NCI-H2171 (cell line): ENCODE measurements at regions not wholly inside any gene's neighbourhood (a gene's known extent, or its start where the extent isn't known, plus 50 kb on each side); places are given as distances from the start of the nearest gene placed in this dataset.

Experiments
- DNase-seq: peaks from one replicate; lab custom pipeline; 2025; lab: John Stamatoyannopoulos, UW

GRCh38 chr5:153130296-153130695, 360.2 kb upstream of the GRIA1 start:
- DNase-seq: no peak

GRCh38 chr5:153135411-153135810, 355.1 kb upstream of the GRIA1 start:
- no peak for DNase-seq

- DNase-seq: no peak
Measured at GRCh38 chr5:153136910-153137614, 353.4 kb upstream of the GRIA1 start.

GRCh38 chr5:153147891-153148623, 342.4 kb upstream of the GRIA1 start:
- DNase-seq: peak; percentile 68

- DNase-seq: no peak
Measured at GRCh38 chr5:153148624-153148976, 341.9 kb upstream of the GRIA1 start.

- DNase-seq: no peak
Measured at GRCh38 chr5:153151558-153151957, 338.9 kb upstream of the GRIA1 start.

- no peak for DNase-seq
Measured at GRCh38 chr5:153153086-153153485, 337.4 kb upstream of the GRIA1 start.

- no peak for DNase-seq
Measured at GRCh38 chr5:153157156-153157555, 333.3 kb upstream of the GRIA1 start.

- no peak for DNase-seq
Measured at GRCh38 chr5:153158608-153159007, 331.9 kb upstream of the GRIA1 start.

- DNase-seq: no peak
Measured at GRCh38 chr5:153159616-153160015, 330.9 kb upstream of the GRIA1 start.

GRCh38 chr5:153168241-153168640, 322.2 kb upstream of the GRIA1 start:
- no peak for DNase-seq

- no peak for DNase-seq
Measured at GRCh38 chr5:153187503-153187902, 303.0 kb upstream of the GRIA1 start.

- DNase-seq: no peak
Measured at GRCh38 chr5:153206361-153206760, 284.1 kb upstream of the GRIA1 start.

- DNase-seq: no peak
Measured at GRCh38 chr5:153209016-153209415, 281.5 kb upstream of the GRIA1 start.

GRCh38 chr5:153209687-153210086, 280.8 kb upstream of the GRIA1 start:
- no peak for DNase-seq

GRCh38 chr5:153211076-153211475, 279.4 kb upstream of the GRIA1 start:
- no peak for DNase-seq

- no peak for DNase-seq
Measured at GRCh38 chr5:153212471-153212870, 278.0 kb upstream of the GRIA1 start.

- DNase-seq: no peak
Measured at GRCh38 chr5:153222936-153223335, 267.5 kb upstream of the GRIA1 start.

GRCh38 chr5:153223376-153223775, 267.1 kb upstream of the GRIA1 start:
- no peak for DNase-seq

GRCh38 chr5:153224651-153225050, 265.8 kb upstream of the GRIA1 start:
- no peak for DNase-seq

- no peak for DNase-seq
Measured at GRCh38 chr5:153233933-153234332, 256.5 kb upstream of the GRIA1 start.

GRCh38 chr5:153236319-153236718, 254.2 kb upstream of the GRIA1 start:
- DNase-seq: no peak

- no peak for DNase-seq
Measured at GRCh38 chr5:153237671-153238332, 252.7 kb upstream of the GRIA1 start.
